ENCODE measurements at regions not wholly inside any gene's neighbourhood (a gene's known extent, or its start where the extent isn't known, plus 50 kb on each side); places are given as distances from the start of the nearest gene placed in this dataset.

- Mint-ChIP-seq H3K27ac (no peak overlapping the region), H3K27me3 (no peaks in the 10 kb centered on the region), H3K36me3 (ENCODE audit: low read depth) (no peaks in the 10 kb centered on the region), H3K9me3 (peaks cover 5% of the 10 kb centered on the region), H3K4me3 (no peak overlapping the region), H3K4me1 (ENCODE audit: low read depth) (no peaks in the 10 kb centered on the region)
- ChIA-PET CTCF (no interaction called here), POLR2A (no interaction called here)
- H3K4me3 ChIP-seq (ENCODE audit: low read length) = no peak overlapping the region
- no peaks in the 10 kb centered on the region for H3K36me3 ChIP-seq (ENCODE audit: insufficient read depth, low read length)
- intact Hi-C loops (cut with DNase I, micrococcal nuclease) = no loop called here
- no peak overlapping the region for H3K27ac ChIP-seq (ENCODE audit: low read depth in 1 of 2, low read length in 2 of 2)
- no peaks in the 10 kb centered on the region for H3K4me1 ChIP-seq (ENCODE audit: insufficient read depth, low read length)
- peaks cover 0 to 3% of the 10 kb centered on the region in 2 experiments for H3K9me3 ChIP-seq (ENCODE audit: control insufficient read depth in 1 of 2, insufficient read depth in 1 of 2, low read length in 2 of 2)
- TF ChIP-seq CTCF (IDR thresholded peaks at IDR 0.05) = no peak
- DNase-seq (no peak), ATAC-seq (ENCODE audit: poor library complexity) (no peak)
- H3K27me3 ChIP-seq (ENCODE audit: control insufficient read depth in 1 of 2, insufficient read depth in 2 of 2, low read length in 2 of 2) = no peaks in the 10 kb centered on the region
These were observed 591.9 kb downstream of the QKI start for GRCh38 chr6:164006459-164006858.

- intact Hi-C loops (cut with DNase I, micrococcal nuclease) = no loop called here
These were observed 590.6 kb downstream of the QKI start for GRCh38 chr6:164005004-164005711.

GRCh38 chr6:164000276-164000675, 585.8 kb downstream of the QKI start:
- Mint-ChIP-seq H3K27me3 (peaks cover 7% of the 10 kb centered on the region), H3K4me1 (ENCODE audit: low read depth) (no peaks in the 10 kb centered on the region), H3K9me3 (no peaks in the 10 kb centered on the region), H3K4me3 (no peak overlapping the region), H3K27ac (no peak overlapping the region), H3K36me3 (ENCODE audit: low read depth) (no peaks in the 10 kb centered on the region)
- DNase-seq (no peak), ATAC-seq (ENCODE audit: poor library complexity) (no peak)
- Histone ChIP-seq H3K4me1 (ENCODE audit: insufficient read depth, low read length) (no peaks in the 10 kb centered on the region), H3K9me3 (ENCODE audit: control insufficient read depth in 1 of 2, insufficient read depth in 1 of 2, low read length in 2 of 2) (no peaks in the 10 kb centered on the region), H3K27me3 (ENCODE audit: control insufficient read depth in 1 of 2, insufficient read depth in 2 of 2, low read length in 2 of 2) (no peaks in the 10 kb centered on the region), H3K27ac (ENCODE audit: low read depth in 1 of 2, low read length in 2 of 2) (no peak overlapping the region), H3K36me3 (ENCODE audit: insufficient read depth, low read length) (no peaks in the 10 kb centered on the region), H3K4me3 (ENCODE audit: low read length) (no peak overlapping the region)
- CTCF ChIA-PET = no interaction called here
- intact Hi-C loops (cut with DNase I, micrococcal nuclease) = no loop called here
- no peak for TF ChIP-seq CTCF (IDR thresholded peaks at IDR 0.05)
- POLR2A ChIA-PET = no interaction called here

More at GRCh38 chr6:164005004-164005711, 590.6 kb downstream of the QKI start:
- no peaks in the 10 kb centered on the region for H3K36me3 ChIP-seq (ENCODE audit: insufficient read depth, low read length)
- H3K27ac ChIP-seq (ENCODE audit: low read depth in 1 of 2, low read length in 2 of 2) = no peak overlapping the region
- ChIA-PET POLR2A (no interaction called here), CTCF (no interaction called here)
- Mint-ChIP-seq H3K4me1 (ENCODE audit: low read depth) (no peaks in the 10 kb centered on the region), H3K4me3 (no peak overlapping the region), H3K27ac (no peak overlapping the region), H3K36me3 (ENCODE audit: low read depth) (no peaks in the 10 kb centered on the region), H3K27me3 (no peaks in the 10 kb centered on the region), H3K9me3 (peaks cover 5% of the 10 kb centered on the region)
- H3K9me3 ChIP-seq (ENCODE audit: control insufficient read depth in 1 of 2, insufficient read depth in 1 of 2, low read length in 2 of 2) = peaks cover 0 to 3% of the 10 kb centered on the region in 2 experiments
- no peak overlapping the region for H3K4me3 ChIP-seq (ENCODE audit: low read length)
- H3K27me3 ChIP-seq (ENCODE audit: control insufficient read depth in 1 of 2, insufficient read depth in 2 of 2, low read length in 2 of 2) = no peaks in the 10 kb centered on the region
- ATAC-seq (ENCODE audit: poor library complexity) (no peak), DNase-seq (no peak)
- no peak for TF ChIP-seq CTCF (IDR thresholded peaks at IDR 0.05)
- no peaks in the 10 kb centered on the region for H3K4me1 ChIP-seq (ENCODE audit: insufficient read depth, low read length)

All from CD4-positive, alpha-beta T cell (primary cell).